A549 (cell line): ENCODE measurements at regions not wholly inside any gene's neighbourhood (a gene's known extent, or its start where the extent isn't known, plus 50 kb on each side); places are given as distances from the start of the nearest gene placed in this dataset.

ENCODE experiments used
- ATAC-seq, 2 experiments: fragments of 200-7000 bp in 1 of 2; fragments of >200 bp in 1 of 2; cut with Nextera tagmentation in 1 of 2; cut with Tn5 transposase in 1 of 2; 3 replicates each; pipeline versions ENCODE4 v1.8.0 to v1.9.1; 2018 to 2020; ENCODE audit warnings: mild to moderate bottlenecking in 1 of 2, moderate library complexity in 1 of 2
- CTCF ChIA-PET: fragments of 300-600 bp; sonication (Branson Sonifier 250); formaldehyde crosslinking; extraction: SDS; loops from one replicate; lab custom pipeline; 2021; ENCODE audit warnings: antibody characterized with exemption, inconsistent platforms; lab: Yijun Ruan, JAX
- POLR2A ChIA-PET: fragments of 350-600 bp; formaldehyde crosslinking; extraction: SDS; loops from one replicate; lab custom pipeline; 2021; ENCODE audit warnings: antibody characterized with exemption, inconsistent platforms; lab: Yijun Ruan, JAX
- DNase-seq, 2 experiments: peaks; one replicate each; pipeline versions ENCODE4 v3.0.0 to v3.0.0-alpha.2; 2011 to 2016; ENCODE audit warnings: low read depth in 1 of 2, low spot score in 1 of 2
- FAIRE-seq: peaks from 2 replicates; lab custom pipeline; 2011; peaks lifted over from hg19 to GRCh38; lab: Jason Lieb, UNC
- H3K27ac ChIP-seq, 2 experiments: fragments of >200 bp; sonication (Bioruptor Twin); formaldehyde crosslinking; 3 replicates each; pipeline ENCODE4 v1.5.1; 2016 to 2017
- H3K4me1 ChIP-seq: fragments of >200 bp; sonication (Bioruptor Twin); formaldehyde crosslinking; 3 replicates; pipeline ENCODE4 v1.6.1; 2016
- H3K4me2 ChIP-seq: fragments of >200 bp; sonication (Bioruptor Twin); formaldehyde crosslinking; 3 replicates; pipeline ENCODE4 v1.6.1; 2016
- H3K4me3 ChIP-seq: fragments of >200 bp; sonication (Bioruptor Twin); formaldehyde crosslinking; 3 replicates; pipeline ENCODE4 v1.5.1; 2016
- H3K9me3 ChIP-seq: fragments of >200 bp; sonication (Bioruptor Twin); formaldehyde crosslinking; 3 replicates; pipeline ENCODE4 v1.6.1; 2016
- CBX8 ChIP-seq: fragments of 200-600 bp; sonication (generic); IDR thresholded peaks from 2 replicates; pipeline ENCODE4 v1.6.1; 2016
- ESRRA ChIP-seq: fragments of 150-350 bp; IDR thresholded peaks from 2 replicates; pipeline ENCODE4 v1.6.1; 2014; ENCODE audit warnings: mild to moderate bottlenecking, low read length, borderline replicate concordance
- FOXS1 ChIP-seq: fragments of 250-450 bp; sonication (Bioruptor Pico); IDR thresholded peaks from 2 replicates; pipeline ENCODE4 v1.5.0; 2020; ENCODE audit warnings: mild to moderate bottlenecking, moderate library complexity
- GATA3 ChIP-seq: IDR thresholded peaks from 2 replicates; pipeline ENCODE4 v1.6.1; 2012; ENCODE audit warnings: borderline replicate concordance
- HDAC2 ChIP-seq: fragments of 200-600 bp; sonication (generic); IDR thresholded peaks from 2 replicates; pipeline ENCODE4 v1.6.1; 2016
- HEYL ChIP-seq: fragments of 250-450 bp; sonication (Bioruptor Pico); IDR thresholded peaks from 2 replicates; pipeline ENCODE4 v1.8.0; 2021; ENCODE audit warnings: mild to moderate bottlenecking, moderate library complexity
- HOXB13 ChIP-seq: fragments of 250-450 bp; sonication (Bioruptor Pico); IDR thresholded peaks from 2 replicates; pipeline ENCODE4 v1.5.0; 2020; ENCODE audit warnings: low read depth, mild to moderate bottlenecking, moderate library complexity
- KDM1A ChIP-seq: fragments of 200-600 bp; sonication (generic); IDR thresholded peaks from 2 replicates; pipeline ENCODE4 v1.6.1; 2016; ENCODE audit warnings: low read depth, mild to moderate bottlenecking
- MAZ ChIP-seq: fragments of 150-350 bp; IDR thresholded peaks from 2 replicates; pipeline ENCODE4 v1.6.1; 2014; ENCODE audit warnings: antibody characterized with exemption, low read depth, low read length, borderline replicate concordance
- NFE2L2 ChIP-seq: fragments of 150-350 bp; conservative IDR thresholded peaks from 2 replicates; pipeline ENCODE4 v1.6.1; 2014; ENCODE audit warnings: low read length
- ZC3H11A ChIP-seq: fragments of 450-650 bp; IDR thresholded peaks from 2 replicates; pipeline ENCODE4 v1.6.1; 2014; ENCODE audit warnings: antibody characterized with exemption, mild to moderate bottlenecking
- ZFP36 ChIP-seq: fragments of 450-650 bp; IDR thresholded peaks from 2 replicates; pipeline ENCODE4 v1.6.1; 2014; ENCODE audit warnings: borderline replicate concordance; ENCODE audit not compliant: partially characterized antibody
- WGBS: methylation state at CpG from one replicate; pipeline ENCODE4 v1.1.6; 2017; ENCODE audit errors: missing lambda C conversion rate; 5-methylcytosine and 5-hydroxymethylcytosine counted together
- TF ChIP-seq, protein P1 (sequence below): fragments of 150-350 bp; IDR thresholded peaks from 2 replicates; pipeline ENCODE4 v1.6.1; 2014; ENCODE audit warnings: low read depth, mild to moderate bottlenecking, low read length
- TF ChIP-seq, protein P2 (sequence below): fragments of 250-450 bp; sonication (Bioruptor Pico); IDR thresholded peaks from 2 replicates; pipeline ENCODE4 v1.5.0; 2020; ENCODE audit warnings: low read depth, mild to moderate bottlenecking, moderate library complexity
- TF ChIP-seq, protein P3 (sequence below): fragments of >200 bp; sonication (Bioruptor Twin); formaldehyde crosslinking; IDR thresholded peaks from 3 replicates; pipeline ENCODE4 v1.5.1; 2016
- TF ChIP-seq, protein P4 (sequence below): fragments of >200 bp; sonication (Bioruptor Twin); formaldehyde crosslinking; IDR thresholded peaks from 3 replicates; pipeline ENCODE4 v1.6.1; 2016
- TF ChIP-seq, protein P5 (sequence below): IDR thresholded peaks from 2 replicates; pipeline ENCODE4 v1.6.1; 2012; ENCODE audit warnings: low read depth, borderline replicate concordance
- TF ChIP-seq, protein P6 (sequence below): IDR thresholded peaks from 2 replicates; pipeline ENCODE4 v1.6.1; 2012

DNA sequence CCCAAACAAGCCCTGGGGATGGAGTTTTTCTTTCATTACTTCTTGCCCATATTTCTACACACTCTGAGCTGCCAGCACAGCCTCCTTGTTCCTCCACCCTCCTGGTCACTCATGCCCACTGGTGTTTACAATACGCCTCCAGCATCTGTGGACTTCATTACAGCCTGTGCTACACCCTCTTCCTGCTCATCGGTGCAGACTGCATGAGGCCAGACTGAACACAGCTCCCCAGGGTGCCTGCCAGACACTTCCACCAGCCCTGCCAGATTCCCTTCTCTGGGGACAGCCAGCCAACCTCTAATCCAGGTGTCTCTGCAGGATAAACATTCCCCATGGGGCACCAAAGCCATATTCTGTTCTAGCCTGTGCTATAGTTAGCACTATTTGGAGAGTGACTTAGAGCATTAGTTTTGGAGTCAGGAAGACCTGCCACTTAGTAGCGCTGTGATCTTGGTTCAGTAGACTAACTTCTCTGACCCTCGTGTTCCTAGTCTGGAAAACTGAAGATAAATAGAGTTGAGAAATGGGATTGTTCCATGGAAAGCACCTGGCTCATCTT, 163.8 kb upstream of the KLF4 start:
- CTCF ChIA-PET = interaction anchor here (0.7 kb wide), 1 partner anchor 65 kb away, joined by 3 read pairs; no protein-coding TSS in a partner anchor
- ATAC-seq (no peak; a peak in 1 of 6 replicates), FAIRE-seq (no peak)

DNA sequence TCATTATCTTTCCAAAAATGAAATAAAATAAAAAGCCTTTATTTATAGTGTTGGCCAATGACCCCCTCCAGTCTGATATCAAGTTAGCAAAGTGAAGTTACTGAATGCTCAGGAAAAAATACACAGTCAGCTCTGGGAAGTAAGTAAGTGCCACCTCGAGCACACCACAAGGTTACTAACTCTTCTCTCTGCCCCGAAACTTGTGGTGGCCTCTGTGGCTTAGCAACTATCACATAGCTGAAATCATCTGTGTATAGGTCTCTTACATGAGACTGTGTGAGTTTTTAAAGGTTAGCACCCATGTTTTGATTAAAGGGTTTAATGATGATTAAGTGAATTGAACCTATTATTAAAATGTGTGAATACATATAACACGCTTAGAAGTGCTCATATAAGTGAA, 161.4 kb upstream of the KLF4 start:
- no peaks in the 10 kb centered on the region for H3K4me1 ChIP-seq
- no peaks in the 10 kb centered on the region for H3K9me3 ChIP-seq
- CTCF ChIA-PET = no interaction called here
- no peak for ATAC-seq
- no peak overlapping the region for H3K4me3 ChIP-seq
- no peak for FAIRE-seq
- no peak for DNase-seq
- POLR2A ChIA-PET = no interaction called here
- TF ChIP-seq KDM1A = no peak
- TF ChIP-seq, protein P1, sequence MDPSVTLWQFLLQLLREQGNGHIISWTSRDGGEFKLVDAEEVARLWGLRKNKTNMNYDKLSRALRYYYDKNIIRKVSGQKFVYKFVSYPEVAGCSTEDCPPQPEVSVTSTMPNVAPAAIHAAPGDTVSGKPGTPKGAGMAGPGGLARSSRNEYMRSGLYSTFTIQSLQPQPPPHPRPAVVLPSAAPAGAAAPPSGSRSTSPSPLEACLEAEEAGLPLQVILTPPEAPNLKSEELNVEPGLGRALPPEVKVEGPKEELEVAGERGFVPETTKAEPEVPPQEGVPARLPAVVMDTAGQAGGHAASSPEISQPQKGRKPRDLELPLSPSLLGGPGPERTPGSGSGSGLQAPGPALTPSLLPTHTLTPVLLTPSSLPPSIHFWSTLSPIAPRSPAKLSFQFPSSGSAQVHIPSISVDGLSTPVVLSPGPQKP = no peak
- no peak for TF ChIP-seq MAZ
- no peak for TF ChIP-seq ZC3H11A
- TF ChIP-seq FOXS1 (CRISPR knock-in tag) = no peak
- TF ChIP-seq, protein P2, sequence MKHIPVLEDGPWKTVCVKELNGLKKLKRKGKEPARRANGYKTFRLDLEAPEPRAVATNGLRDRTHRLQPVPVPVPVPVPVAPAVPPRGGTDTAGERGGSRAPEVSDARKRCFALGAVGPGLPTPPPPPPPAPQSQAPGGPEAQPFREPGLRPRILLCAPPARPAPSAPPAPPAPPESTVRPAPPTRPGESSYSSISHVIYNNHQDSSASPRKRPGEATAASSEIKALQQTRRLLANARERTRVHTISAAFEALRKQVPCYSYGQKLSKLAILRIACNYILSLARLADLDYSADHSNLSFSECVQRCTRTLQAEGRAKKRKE (CRISPR knock-in tag) = no peak
- TF ChIP-seq, protein P3, sequence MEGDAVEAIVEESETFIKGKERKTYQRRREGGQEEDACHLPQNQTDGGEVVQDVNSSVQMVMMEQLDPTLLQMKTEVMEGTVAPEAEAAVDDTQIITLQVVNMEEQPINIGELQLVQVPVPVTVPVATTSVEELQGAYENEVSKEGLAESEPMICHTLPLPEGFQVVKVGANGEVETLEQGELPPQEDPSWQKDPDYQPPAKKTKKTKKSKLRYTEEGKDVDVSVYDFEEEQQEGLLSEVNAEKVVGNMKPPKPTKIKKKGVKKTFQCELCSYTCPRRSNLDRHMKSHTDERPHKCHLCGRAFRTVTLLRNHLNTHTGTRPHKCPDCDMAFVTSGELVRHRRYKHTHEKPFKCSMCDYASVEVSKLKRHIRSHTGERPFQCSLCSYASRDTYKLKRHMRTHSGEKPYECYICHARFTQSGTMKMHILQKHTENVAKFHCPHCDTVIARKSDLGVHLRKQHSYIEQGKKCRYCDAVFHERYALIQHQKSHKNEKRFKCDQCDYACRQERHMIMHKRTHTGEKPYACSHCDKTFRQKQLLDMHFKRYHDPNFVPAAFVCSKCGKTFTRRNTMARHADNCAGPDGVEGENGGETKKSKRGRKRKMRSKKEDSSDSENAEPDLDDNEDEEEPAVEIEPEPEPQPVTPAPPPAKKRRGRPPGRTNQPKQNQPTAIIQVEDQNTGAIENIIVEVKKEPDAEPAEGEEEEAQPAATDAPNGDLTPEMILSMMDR = no peak
- TF ChIP-seq NFE2L2 = no peak
- no peak for TF ChIP-seq HOXB13 (CRISPR knock-in tag)
- no peak for TF ChIP-seq HEYL (CRISPR knock-in tag)
- TF ChIP-seq GATA3 = no peak
- TF ChIP-seq, all 56 proteins: peak for 0
- WGBS = 74% methylated on average over 3 of the region's 3 CpGs
- Histone ChIP-seq H3K4me2 (no peak overlapping the region), H3K27ac (no peak overlapping the region)

More for the DNA sequence above, 163.8 kb upstream of the KLF4 start:
- DNase-seq = no peak
- no peak for TF ChIP-seq ESRRA
- no peak for TF ChIP-seq ZFP36
- TF ChIP-seq FOXS1 (CRISPR knock-in tag) = no peak
- TF ChIP-seq KDM1A = no peak
- TF ChIP-seq CBX8 = no peak
- TF ChIP-seq, protein P4, sequence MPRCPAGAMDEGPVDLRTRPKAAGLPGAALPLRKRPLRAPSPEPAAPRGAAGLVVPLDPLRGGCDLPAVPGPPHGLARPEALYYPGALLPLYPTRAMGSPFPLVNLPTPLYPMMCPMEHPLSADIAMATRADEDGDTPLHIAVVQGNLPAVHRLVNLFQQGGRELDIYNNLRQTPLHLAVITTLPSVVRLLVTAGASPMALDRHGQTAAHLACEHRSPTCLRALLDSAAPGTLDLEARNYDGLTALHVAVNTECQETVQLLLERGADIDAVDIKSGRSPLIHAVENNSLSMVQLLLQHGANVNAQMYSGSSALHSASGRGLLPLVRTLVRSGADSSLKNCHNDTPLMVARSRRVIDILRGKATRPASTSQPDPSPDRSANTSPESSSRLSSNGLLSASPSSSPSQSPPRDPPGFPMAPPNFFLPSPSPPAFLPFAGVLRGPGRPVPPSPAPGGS = no peak
- TF ChIP-seq, protein P5, sequence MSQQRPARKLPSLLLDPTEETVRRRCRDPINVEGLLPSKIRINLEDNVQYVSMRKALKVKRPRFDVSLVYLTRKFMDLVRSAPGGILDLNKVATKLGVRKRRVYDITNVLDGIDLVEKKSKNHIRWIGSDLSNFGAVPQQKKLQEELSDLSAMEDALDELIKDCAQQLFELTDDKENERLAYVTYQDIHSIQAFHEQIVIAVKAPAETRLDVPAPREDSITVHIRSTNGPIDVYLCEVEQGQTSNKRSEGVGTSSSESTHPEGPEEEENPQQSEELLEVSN = no peak
- TF ChIP-seq, protein P2 (CRISPR knock-in tag) = no peak
- no peak for TF ChIP-seq HDAC2
- TF ChIP-seq, protein P6, sequence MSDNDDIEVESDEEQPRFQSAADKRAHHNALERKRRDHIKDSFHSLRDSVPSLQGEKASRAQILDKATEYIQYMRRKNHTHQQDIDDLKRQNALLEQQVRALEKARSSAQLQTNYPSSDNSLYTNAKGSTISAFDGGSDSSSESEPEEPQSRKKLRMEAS = no peak
- Histone ChIP-seq H3K9me3 (no peaks in the 10 kb centered on the region), H3K4me1 (no peaks in the 10 kb centered on the region), H3K4me2 (no peak overlapping the region), H3K27ac (peak overlapping the region in 1 of 2 experiments; percentile 7; a peak in 1 of 6 replicates), H3K4me3 (no peak overlapping the region)
- POLR2A ChIA-PET = no interaction called here
- WGBS = 51% methylated on average over 4 of the region's 4 CpGs
